Mesenteric fat pad (tissue), 1 donor: ENCODE measurements at regions not wholly inside any gene's neighbourhood (a gene's known extent, or its start where the extent isn't known, plus 50 kb on each side); places are given as distances from the start of the nearest gene placed in this dataset.
"Not testable (repeated sequence)": the region's sequence is repeated elsewhere in the genome, so short reads cannot be mapped to it uniquely, and the experiment has no call there.

Experiments
- DNase-seq: peaks from one replicate; pipeline ENCODE4 v3.0.0-alpha.2; 2020; ENCODE audit warnings: low spot score
- donor health status: DM: yes; HTN: yes; CAD: no.

DNA sequence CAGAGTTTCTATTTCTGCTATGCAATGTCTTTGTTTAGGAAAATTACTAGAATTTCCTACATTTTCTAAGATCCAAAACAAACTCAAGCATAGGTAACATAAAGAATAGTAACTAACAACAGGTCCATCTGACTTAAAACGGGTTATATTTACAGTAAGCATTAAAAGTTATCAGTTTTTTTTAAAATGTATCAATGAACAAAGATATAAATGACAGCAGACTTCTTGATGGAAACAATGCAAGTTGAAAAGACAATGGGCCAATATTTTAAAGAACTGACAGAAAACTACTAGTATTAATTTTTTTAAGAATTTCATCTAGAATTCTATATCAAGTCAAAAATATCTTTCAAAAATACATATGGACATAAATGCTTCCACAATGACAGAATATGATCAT lies 367.1 kb upstream of the MGAT4C start:
- DNase-seq, result no peak

DNA sequence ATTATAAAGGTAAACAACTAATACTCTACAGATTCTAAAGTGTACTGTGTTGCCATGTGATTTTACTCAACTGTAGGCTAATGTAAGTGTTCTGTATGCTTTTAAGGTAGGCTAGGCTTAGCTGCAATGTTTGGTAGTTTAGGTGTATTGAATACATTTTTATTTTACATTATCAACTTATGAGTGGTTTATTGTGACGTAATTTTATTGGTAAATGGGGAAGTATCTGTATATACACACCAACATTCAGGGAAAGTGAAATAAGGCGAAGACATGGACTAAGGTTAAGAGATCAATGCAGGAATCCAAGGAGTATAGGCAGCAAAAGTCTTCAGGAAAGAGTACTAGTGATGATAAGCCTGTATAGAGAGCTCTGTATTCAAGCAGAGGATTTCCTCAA lies 365.8 kb upstream of the MGAT4C start:
- DNase-seq, result no peak

GRCh38 chr12:86613311-86613710 lies 357.1 kb upstream of the MGAT4C start:
- no peak for DNase-seq

DNA sequence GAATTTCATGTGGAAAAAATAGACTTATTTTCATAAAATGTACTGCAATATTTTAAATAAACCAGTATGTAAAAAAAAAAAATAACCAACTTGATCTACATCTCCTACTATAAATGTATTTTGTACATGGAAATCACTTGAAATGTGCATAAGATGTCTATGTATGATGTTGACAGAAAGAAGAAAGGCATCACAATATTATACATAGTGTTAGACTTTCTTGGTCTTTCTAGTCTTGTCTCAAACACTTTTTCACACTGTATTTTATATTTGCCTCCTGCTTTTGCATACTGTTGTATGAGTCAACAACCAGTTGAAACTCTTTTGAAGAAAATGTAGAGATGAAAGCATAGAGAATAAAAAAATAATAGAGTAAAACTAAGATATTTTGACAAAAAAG lies 352.4 kb upstream of the MGAT4C start:
- DNase-seq, result no peak

- no peak for DNase-seq
Measured at GRCh38 chr12:86601550-86602308, 345.5 kb upstream of the MGAT4C start.

DNA sequence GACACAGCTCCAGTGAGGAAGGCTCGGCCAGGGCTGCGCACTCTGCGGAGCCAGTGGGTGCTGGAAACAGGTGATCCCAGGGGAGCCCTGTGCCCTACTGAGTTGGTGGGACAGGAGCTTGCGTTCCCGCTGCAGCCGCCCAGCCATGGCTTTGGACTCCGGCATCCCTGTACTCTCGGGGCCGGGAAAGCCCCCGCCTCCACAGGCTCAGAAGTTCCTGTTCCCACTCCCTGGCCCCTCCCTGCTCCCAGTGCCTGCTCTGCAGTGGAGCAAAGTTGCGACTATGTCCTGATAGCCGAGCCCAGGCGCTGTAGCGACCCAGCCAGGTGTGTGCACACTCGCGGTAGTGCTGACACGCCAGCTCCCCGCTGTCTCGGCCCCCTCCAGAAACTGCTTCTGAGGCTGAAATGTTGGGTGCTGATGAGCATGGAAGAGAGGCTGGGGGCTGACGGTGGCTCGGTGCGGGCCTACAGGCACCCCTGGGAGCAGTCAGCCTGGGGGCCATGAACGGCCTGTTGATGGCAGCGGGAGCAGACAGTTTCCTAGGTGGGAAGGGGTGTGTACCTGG lies 344.6 kb upstream of the MGAT4C start:
- no peak for DNase-seq

DNA sequence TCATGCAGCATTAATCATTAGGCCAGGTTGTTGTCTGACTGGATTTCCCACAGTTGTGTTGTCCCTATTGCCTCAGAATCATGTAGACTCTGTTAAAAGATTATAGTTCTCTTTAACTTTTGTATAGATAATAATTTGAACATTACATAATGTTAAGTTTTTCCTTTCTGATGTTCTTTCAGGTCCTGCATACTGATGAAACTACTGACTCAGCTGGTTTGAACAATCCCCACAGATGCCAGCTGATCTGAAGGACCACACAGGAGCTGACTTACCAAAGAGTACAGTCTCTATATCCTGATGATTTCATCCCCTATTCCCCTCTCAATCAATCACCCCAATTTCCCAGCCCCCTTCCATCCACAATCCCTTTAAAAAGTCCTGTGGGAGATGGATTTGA lies 341.2 kb upstream of the MGAT4C start:
- DNase-seq, result no peak

- no peak for DNase-seq
Measured at GRCh38 chr12:86590296-86590695, 334.1 kb upstream of the MGAT4C start.

DNA sequence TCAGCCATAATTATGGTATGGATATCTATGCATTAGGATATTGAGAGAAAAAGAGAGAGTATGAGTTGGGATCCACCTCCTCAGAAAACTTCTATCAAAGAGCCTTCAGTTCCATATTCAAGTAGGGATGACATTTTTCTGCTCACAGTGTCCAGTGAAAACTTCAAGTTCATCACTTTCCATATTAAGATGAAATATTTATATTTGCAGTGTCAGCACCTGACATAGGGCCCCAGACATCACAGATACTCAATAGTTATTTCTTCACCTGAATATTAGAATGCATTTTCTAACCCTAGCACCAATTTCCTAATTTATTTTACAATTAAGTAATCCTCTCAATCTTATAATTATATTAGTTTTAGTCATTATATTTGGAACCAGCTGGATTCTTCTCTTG lies 318.0 kb upstream of the MGAT4C start:
- no peak for DNase-seq

GRCh38 chr12:86572455-86572854 lies 316.3 kb upstream of the MGAT4C start:
- no peak for DNase-seq

GRCh38 chr12:86565038-86565437 lies 308.8 kb upstream of the MGAT4C start:
- DNase-seq, result no peak

DNA sequence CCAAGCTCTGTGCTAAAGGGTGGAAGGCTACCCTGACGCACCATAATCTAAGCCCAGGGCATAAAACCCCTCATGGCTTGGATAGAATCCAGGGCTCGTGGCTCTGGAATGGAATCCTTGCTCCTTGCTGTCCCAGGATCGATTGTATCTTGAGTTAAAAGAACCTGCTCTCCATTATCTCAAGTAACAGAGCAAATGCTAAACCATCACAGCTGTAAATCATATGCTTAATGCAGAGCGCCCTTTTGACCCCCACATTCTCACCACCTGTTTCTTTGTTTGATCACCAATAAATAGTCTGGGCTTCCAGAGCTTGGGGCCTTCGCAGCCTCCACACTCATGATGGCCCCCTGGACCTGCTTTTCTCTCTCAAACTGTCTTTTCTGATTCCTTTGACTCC lies 299.3 kb upstream of the MGAT4C start:
- not testable (repeated sequence) for DNase-seq

- no peak for DNase-seq
Measured at GRCh38 chr12:86551146-86551571, 295.0 kb upstream of the MGAT4C start.

- DNase-seq, result no peak
Measured at GRCh38 chr12:86550218-86551145, 294.3 kb upstream of the MGAT4C start.

- no peak for DNase-seq
Measured at GRCh38 chr12:86543716-86544115, 287.5 kb upstream of the MGAT4C start.

DNA sequence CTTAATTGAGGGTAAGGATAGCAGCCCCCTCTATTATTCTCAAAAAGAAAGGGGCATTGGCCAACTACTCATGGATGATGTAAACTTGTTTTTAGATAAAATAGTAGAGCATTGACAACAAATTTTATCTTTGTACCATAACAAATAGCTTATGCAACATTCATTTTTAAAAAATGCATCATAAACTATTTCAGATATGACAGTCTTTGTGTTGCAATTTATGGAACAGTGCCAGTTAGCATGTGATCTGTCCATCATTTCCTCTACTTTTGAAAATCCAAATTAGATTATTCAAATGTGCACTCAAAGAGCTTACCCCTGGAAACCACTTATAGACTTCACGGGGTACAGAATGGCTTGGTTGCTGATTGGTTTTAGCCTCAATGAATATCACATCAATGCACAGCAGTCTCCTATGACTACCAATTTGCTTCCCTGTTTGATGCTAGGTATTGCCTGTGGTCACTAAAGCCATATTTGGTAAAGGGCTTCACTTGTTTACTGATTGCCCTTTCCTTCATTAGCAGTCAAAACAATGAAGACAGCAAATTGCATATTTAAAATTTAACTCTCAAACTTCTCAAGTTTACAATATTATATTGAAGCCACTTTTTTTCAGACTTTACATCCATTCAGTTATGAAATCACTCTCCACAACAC lies 274.9 kb upstream of the MGAT4C start:
- DNase-seq, result no peak

DNA sequence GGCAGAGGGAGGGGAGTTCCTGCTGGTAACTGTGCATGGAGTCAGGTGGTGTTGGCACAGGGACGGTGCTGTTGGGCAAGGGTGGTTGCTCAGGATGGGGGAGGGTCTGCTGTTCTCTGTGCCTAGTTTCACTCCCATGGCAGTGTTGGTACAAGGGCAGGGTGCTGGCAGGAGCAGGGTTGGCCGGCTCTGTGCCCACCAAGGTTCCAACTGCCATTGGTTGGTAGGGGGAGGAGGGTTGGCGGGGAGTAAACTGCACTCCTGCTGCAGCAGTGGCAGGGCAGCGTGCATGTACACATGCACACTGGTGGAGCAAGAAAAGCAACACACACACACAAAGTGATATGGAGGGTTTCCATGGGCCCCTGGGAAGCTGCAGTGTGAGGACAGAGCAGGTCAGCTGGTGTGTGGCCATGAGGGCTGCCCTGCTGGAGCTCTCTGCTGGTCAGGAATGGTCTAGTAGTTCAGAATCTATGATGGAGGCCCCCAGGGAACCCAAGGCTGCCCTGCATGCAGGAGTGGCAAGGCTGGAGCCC lies 269.9 kb upstream of the MGAT4C start:
- DNase-seq, result no peak

DNA sequence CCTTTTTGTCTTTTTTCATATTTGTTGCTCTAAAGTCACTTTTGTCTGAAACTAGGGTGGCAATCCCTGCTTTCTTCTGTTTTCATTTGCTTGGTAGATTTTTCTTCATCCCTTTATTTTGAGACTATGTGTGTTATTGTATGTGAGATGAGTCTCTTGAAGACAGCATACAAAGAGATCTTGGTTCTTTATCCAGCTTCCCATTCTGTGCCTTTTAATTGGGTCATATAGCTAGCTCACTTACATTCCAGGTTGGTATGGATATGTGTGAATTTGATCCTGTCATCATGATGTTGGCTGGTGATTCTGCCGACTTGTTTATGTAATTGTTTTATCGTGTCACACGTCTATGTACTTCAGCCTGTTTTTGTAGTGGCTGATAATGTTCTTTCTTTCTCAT lies 267.7 kb upstream of the MGAT4C start:
- no peak for DNase-seq

DNA sequence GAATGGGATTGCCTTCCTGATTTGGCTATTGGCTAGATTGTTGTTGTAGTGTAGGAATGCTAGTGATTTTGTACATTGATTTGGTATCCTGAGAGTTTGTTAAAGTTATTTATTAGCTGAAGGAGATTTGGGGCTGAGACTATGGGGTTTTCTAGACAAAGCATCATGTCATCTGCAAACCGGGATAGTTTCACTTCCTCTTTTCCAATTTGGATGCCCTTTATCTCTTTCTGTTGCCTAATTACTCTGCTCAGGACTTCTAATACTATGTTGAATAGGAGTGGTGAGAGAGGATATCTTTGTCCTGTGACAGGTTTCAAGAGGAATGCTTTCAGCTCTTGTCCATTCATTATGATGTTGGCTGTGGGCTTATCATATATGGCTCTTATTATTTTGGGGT lies 265.7 kb upstream of the MGAT4C start:
- no peak for DNase-seq

- DNase-seq, result no peak
Measured at GRCh38 chr12:86513226-86513625, 257.0 kb upstream of the MGAT4C start.

DNA sequence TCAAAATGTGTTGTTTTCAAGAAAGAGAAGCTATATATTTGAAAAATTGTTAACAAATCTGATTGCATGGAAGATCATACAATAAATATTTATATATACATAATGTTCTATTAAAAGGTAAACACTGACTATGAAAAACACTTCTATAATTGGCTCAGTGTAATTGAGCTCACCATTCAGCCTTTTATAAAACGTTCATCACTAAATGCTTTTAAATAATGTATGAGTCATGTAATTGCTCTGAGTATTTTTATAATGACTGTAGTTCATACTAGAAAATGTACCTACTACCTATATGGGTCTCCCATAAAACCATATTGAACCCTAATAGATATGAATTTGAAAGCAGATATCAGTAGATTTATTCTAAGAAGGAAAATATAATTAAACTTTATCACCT lies 240.4 kb upstream of the MGAT4C start:
- no peak for DNase-seq
